Mammary epithelial cell (primary cell): ENCODE measurements at regions not wholly inside any gene's neighbourhood (a gene's known extent, or its start where the extent isn't known, plus 50 kb on each side); places are given as distances from the start of the nearest gene placed in this dataset.

ENCODE experiments used
- CTCF ChIP-seq, 2 donors: IDR thresholded peaks in 1 of 2; conservative IDR thresholded peaks in 1 of 2; 2 replicates each; pipeline ENCODE4 v1.5.1; 2011 to 2012; ENCODE audit warnings: inconsistent platforms in 2 of 2, low read length in 2 of 2, mild to moderate bottlenecking in 2 of 2, control low read depth in 1 of 2, low read depth in 1 of 2; ENCODE audit not compliant: insufficient read depth in 1 of 2; ENCODE audit errors: extremely low read depth in 1 of 2
- EZH2 ChIP-seq: IDR thresholded peaks from 2 replicates; pipeline ENCODE4 v1.6.1; 2012; ENCODE audit warnings: low read length, inconsistent platforms, borderline replicate concordance

GRCh38 chr4:89398146-89398545 lies 90.5 kb upstream of the GPRIN3 start:
- TF ChIP-seq CTCF (conservative IDR thresholded peaks at IDR 0.05 in 1 of 2, IDR thresholded peaks at IDR 0.05 in 1 of 2; ENCODE audit: extremely low read depth in 1 of 2, insufficient read depth in 1 of 2, low read depth in 1 of 2, low read length in 2 of 2) (no peak), EZH2 (no peak)
